GM18505 (cell line): ENCODE measurements at regions not wholly inside any gene's neighbourhood (a gene's known extent, or its start where the extent isn't known, plus 50 kb on each side); places are given as distances from the start of the nearest gene placed in this dataset.

ENCODE experiments used
- ATAC-seq: cut with Tn5 transposase; IDR thresholded peaks from one replicate; pipeline ENCODE4 v1.9.1; 2021; ENCODE audit not compliant: unreplicated experiment
- POLR2A ChIP-seq: IDR thresholded peaks from 4 replicates; pipeline ENCODE4 v1.6.1; 2011; ENCODE audit warnings: borderline replicate concordance; ENCODE audit not compliant: insufficient read depth, insufficient read length; ENCODE audit errors: extremely low read depth

GRCh38 chr4:1576304-1576960, 107.7 kb downstream of the FAM53A start:
- no peak for TF ChIP-seq POLR2A

GRCh38 chr4:1575418-1576303, 108.5 kb downstream of the FAM53A start:
- no peak for ATAC-seq
- no peak for TF ChIP-seq POLR2A

More at GRCh38 chr4:1576304-1576960, 107.7 kb downstream of the FAM53A start:
- ATAC-seq = no peak

- TF ChIP-seq POLR2A = no peak
These were observed 109.3 kb downstream of the FAM53A start for GRCh38 chr4:1574601-1575417.

GRCh38 chr4:1573830-1574459, 110.2 kb downstream of the FAM53A start:
- ATAC-seq = no peak
- TF ChIP-seq POLR2A = no peak

More at GRCh38 chr4:1574601-1575417, 109.3 kb downstream of the FAM53A start:
- no peak for ATAC-seq

- no peak for TF ChIP-seq POLR2A
- no peak for ATAC-seq
These were observed 111.0 kb downstream of the FAM53A start for GRCh38 chr4:1572964-1573720.

GRCh38 chr4:1572521-1572920, 111.6 kb downstream of the FAM53A start:
- TF ChIP-seq POLR2A = no peak
- no peak for ATAC-seq

GRCh38 chr4:1572010-1572385, 112.1 kb downstream of the FAM53A start:
- ATAC-seq = no peak
- TF ChIP-seq POLR2A = no peak

- ATAC-seq = no peak
- no peak for TF ChIP-seq POLR2A
These were observed 112.7 kb downstream of the FAM53A start for GRCh38 chr4:1571165-1572009.

GRCh38 chr4:1570291-1571164, 113.6 kb downstream of the FAM53A start:
- ATAC-seq = no peak
- no peak for TF ChIP-seq POLR2A

GRCh38 chr4:1569461-1570151, 114.5 kb downstream of the FAM53A start:
- ATAC-seq = no peak
- TF ChIP-seq POLR2A = no peak
